Fibroblast of villous mesenchyme (primary cell): ENCODE measurements at regions not wholly inside any gene's neighbourhood (a gene's known extent, or its start where the extent isn't known, plus 50 kb on each side); places are given as distances from the start of the nearest gene placed in this dataset. TPM values are rescaled to one million over a fixed set of nuclear protein-coding genes. Genes with fewer than 3 reads are reported as not detected.

Experiments
- DNase-seq: peaks from one replicate; pipeline ENCODE4 v3.0.0-alpha.2; 2010; ENCODE audit warnings: low read depth
- H3K4me3 ChIP-seq: 2 replicates; pipeline ENCODE4 v1.5.1; 2011; ENCODE audit warnings: low read depth, mild to moderate bottlenecking, low read length
- CTCF ChIP-seq: IDR thresholded peaks from 2 replicates; pipeline ENCODE4 v1.5.1; 2012; ENCODE audit warnings: low read depth, mild to moderate bottlenecking, low read length; ENCODE audit not compliant: insufficient read depth
- small RNA-seq: library from RNA; depleted of rRNA; stranded (forward); fragments of <200 nt; gene quantifications from one replicate; pipeline ENCODE3, GENCODE V24; 2012

DNA sequence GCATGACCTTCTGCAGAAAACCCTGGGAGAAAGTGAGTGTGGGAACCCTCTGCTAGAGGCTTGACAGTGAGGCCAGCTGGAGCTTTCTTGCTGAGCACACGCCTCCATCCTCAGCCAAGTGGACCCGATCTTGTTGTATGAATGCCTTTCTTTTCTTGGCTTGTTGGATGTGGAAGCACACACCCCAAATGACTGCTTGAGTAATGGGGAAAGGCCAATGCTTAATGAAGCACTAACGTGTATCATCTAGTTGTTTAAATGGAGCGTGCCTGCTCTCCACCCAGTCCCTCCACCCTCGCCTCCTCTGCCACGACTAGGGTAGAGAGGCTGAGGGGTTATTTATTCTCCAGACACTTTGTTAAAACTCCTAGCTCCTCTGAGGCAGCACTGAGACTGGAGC is 54.3 kb upstream of the IKBKE start:
- TF ChIP-seq CTCF: no peak
- no peak overlapping the region for H3K4me3 ChIP-seq
- DNase-seq: peak; percentile 7

DNA sequence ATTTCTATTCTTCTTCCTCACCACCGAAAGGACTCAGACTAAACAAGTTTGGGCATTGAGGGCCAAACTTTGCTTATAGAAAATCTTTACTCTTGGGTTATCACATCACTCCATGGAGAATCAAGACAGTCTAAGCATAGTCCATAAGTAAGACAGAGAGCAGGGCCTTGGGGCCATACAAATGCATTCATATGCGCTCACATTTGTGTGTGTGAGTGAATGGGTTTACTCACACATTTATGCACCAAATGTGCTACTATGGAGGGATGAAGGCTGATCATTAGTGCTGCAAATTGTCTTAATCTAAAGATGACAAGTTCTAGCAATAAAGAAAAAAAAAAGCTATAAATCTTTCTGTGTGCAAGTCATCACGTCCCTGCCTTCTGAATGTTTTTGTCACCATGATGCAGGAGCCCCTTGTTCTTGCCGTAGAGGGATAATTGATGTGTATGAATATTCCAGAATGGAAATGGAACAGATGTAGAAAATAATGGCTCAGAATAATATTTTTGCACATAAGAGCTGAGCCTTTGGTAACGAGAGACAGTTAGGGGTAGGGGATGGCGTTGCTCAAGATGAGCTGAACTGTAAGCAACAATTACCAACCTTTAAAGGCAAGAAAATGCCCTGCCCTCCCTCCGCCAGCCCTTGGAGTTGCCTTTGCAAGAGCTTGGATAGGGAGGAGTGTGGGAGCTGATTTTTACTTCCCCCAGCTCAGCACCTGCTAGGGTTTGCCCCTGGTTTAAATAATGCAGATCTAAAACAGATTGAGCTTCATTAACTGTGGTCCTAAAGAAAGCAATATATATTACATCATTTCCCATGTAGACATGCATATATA is 52.3 kb upstream of the IKBKE start:
- no peak for TF ChIP-seq CTCF
- no peak for DNase-seq
- H3K4me3 ChIP-seq: no peak overlapping the region

DNA sequence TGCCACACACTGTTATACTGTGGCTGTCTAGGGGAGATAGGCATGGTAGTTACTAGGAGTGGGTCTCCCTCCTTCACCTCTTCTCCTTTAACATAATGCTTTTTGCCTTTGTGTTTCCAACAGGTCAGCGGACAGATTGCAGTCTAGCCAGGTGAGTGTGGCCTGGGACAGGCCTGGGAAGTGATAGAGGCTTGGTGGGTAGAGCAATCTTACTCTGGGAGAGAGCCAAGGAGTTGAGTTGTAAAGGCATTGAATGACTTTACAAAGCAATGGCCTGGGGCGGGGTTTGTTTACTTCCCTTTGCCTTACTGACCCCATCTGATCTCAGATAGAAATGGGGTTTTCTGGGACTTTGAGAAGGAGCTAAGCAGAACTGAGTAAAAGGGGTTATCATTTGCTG is 51.0 kb upstream of the IKBKE start:
- TF ChIP-seq CTCF: no peak
- DNase-seq: no peak

GRCh38 chr1:206419783-206420182 is 50.5 kb upstream of the IKBKE start:
- DNase-seq: no peak
- TF ChIP-seq CTCF: no peak
- H3K4me3 ChIP-seq: no peak overlapping the region

More for the DNA sequence above, 51.0 kb upstream of the IKBKE start:
- H3K4me3 ChIP-seq: no peak overlapping the region

DNA sequence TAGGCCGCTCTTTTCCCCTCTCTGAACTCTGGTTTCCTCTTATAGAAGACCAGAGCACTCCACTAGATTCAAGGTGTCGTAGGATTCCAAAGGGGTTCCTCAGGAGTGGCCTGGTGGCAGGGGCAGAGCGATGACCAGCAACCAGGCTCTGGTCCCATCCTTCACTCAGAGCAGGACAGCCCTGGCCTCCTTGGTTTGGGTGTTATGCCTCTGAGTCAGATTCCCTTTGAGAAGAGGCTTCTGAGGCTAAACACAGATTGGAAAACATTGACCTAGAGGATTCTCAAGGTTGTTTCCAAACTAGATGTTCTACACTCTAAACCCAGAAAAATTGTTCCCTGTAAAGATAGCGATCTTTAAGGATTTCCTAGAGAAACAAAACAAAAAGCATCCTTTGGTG is 49.8 kb upstream of the IKBKE start:
- no peak for DNase-seq
- no peak for TF ChIP-seq CTCF
- H3K4me3 ChIP-seq: no peak overlapping the region

Small RNA genes lying in the stretch of these regions (small RNA-seq; reads per million reads assigned to genes)
- not detected for gene AC244023.1
